ENCODE measurements at regions not wholly inside any gene's neighbourhood (a gene's known extent, or its start where the extent isn't known, plus 50 kb on each side); places are given as distances from the start of the nearest gene placed in this dataset.

DNA sequence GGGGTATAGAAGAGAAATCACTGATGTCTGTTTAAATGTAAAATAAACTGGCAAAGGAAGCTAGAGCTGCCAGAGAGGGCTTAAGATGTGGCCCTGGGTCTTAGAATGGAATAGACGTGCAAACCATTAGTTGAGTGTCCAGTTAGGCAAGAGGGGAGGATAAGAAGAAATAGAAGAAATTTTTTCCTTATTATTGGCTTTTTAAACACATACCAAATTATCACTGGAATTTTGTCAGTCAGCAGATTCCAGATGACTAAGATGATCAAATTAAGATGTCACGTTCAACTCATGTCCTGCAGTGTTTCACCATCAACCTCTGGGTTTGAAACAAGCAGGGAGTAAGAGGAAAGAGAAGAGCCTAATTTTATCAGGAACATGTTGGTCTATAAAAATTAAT, 71.6 kb upstream of the C1orf21 start:
- TF ChIP-seq, protein P1, sequence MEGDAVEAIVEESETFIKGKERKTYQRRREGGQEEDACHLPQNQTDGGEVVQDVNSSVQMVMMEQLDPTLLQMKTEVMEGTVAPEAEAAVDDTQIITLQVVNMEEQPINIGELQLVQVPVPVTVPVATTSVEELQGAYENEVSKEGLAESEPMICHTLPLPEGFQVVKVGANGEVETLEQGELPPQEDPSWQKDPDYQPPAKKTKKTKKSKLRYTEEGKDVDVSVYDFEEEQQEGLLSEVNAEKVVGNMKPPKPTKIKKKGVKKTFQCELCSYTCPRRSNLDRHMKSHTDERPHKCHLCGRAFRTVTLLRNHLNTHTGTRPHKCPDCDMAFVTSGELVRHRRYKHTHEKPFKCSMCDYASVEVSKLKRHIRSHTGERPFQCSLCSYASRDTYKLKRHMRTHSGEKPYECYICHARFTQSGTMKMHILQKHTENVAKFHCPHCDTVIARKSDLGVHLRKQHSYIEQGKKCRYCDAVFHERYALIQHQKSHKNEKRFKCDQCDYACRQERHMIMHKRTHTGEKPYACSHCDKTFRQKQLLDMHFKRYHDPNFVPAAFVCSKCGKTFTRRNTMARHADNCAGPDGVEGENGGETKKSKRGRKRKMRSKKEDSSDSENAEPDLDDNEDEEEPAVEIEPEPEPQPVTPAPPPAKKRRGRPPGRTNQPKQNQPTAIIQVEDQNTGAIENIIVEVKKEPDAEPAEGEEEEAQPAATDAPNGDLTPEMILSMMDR (conservative IDR thresholded peaks at IDR 0.05): no peak
- no peak for TF ChIP-seq EZH2 (IDR thresholded peaks at IDR 0.05; ENCODE audit: low read depth)
